ENCODE measurements at regions not wholly inside any gene's neighbourhood (a gene's known extent, or its start where the extent isn't known, plus 50 kb on each side); places are given as distances from the start of the nearest gene placed in this dataset.
"Not testable (repeated sequence)": the region's sequence is repeated elsewhere in the genome, so short reads cannot be mapped to it uniquely, and the experiment has no call there.

GRCh38 chr5:110309222-110309621 lies 417.2 kb downstream of the TMEM232 start:
- no peaks in the 10 kb centered on the region for H3K27me3 ChIP-seq (ENCODE audit: control insufficient read depth in 2 of 2, insufficient read depth in 2 of 2, low read length in 2 of 2)
- no peak overlapping the region for H2AFZ ChIP-seq (ENCODE audit: low read depth, low read length)
- DNase-seq (ENCODE audit: low read depth, low spot score) (no peak), FAIRE-seq (no peak)
- H3K4me2 ChIP-seq (ENCODE audit: insufficient read depth, low read length), result no peak overlapping the region
- TF ChIP-seq MYC (IDR thresholded peaks at IDR 0.05; ENCODE audit: low read depth, low read length) (no peak), EZH2 (IDR thresholded peaks at IDR 0.05; ENCODE audit: borderline replicate concordance, low read depth, low read length, severe bottlenecking) (no peak), JUN (IDR thresholded peaks at IDR 0.05; ENCODE audit: borderline replicate concordance, insufficient read depth, insufficient read length, low read depth) (no peak), POLR2AphosphoS5 (IDR thresholded peaks at IDR 0.05; ENCODE audit: insufficient read depth, low read depth, low read length) (no peak), POLR2A (IDR thresholded peaks at IDR 0.05; ENCODE audit: low read depth, low read length) (no peak), FOS (IDR thresholded peaks at IDR 0.05; ENCODE audit: borderline replicate concordance, insufficient read depth, low read length) (no peak), GATA2 (IDR thresholded peaks at IDR 0.05; ENCODE audit: insufficient read depth, insufficient read length, low read depth, low read length) (no peak), CTCF (IDR thresholded peaks at IDR 0.05; ENCODE audit: extremely low read depth in 1 of 2, insufficient read depth in 1 of 2, low read depth in 1 of 2, low read length in 2 of 2) (no peak), MAX (IDR thresholded peaks at IDR 0.05; ENCODE audit: insufficient read depth, insufficient read length) (no peak)
- no peaks in the 10 kb centered on the region for H3K79me2 ChIP-seq (ENCODE audit: control insufficient read depth, insufficient read depth, low read length)
- H3K4me1 ChIP-seq (ENCODE audit: control insufficient read depth, extremely low read depth, insufficient read depth, low read length), result no peaks in the 10 kb centered on the region
- no TSS peak for BruUV-seq (replicated peaks)
- intact Hi-C loops (cut with micrococcal nuclease) (no loop called here), dilution Hi-C loops (cut with MboI; ENCODE audit: extremely low pct_ligation_motif_present, low sequenced_read_pairs) (no loop called here)
- ChIA-PET CTCF (no interaction called here), POLR2A (no interaction called here)
- H3K9me1 ChIP-seq (replicated peaks; ENCODE audit: control insufficient read depth, extremely low read depth, insufficient read depth, low read length), result no peaks in the 10 kb centered on the region
- no peaks in the 10 kb centered on the region for H4K20me1 ChIP-seq (replicated peaks; ENCODE audit: control insufficient read depth, extremely low read depth, insufficient read depth, low read length)
- no peak overlapping the region for H3K9ac ChIP-seq (replicated peaks; ENCODE audit: extremely low read depth, insufficient read depth, low read length)
- no peaks in the 10 kb centered on the region for H3K36me3 ChIP-seq (ENCODE audit: control insufficient read depth in 2 of 2, extremely low read depth in 1 of 2, insufficient read depth in 2 of 2, low read length in 2 of 2)
- no peak overlapping the region for H3K27ac ChIP-seq (ENCODE audit: insufficient read depth, low read depth, low read length)
- H3K9me3 ChIP-seq (replicated peaks; ENCODE audit: control insufficient read depth, insufficient read depth, low read length), result peaks cover 9% of the 10 kb centered on the region
- no peak overlapping the region for H3K4me3 ChIP-seq (replicated peaks in 1 of 3; ENCODE audit: insufficient read depth in 1 of 3, low read depth in 1 of 3, low read length in 3 of 3)

- intact Hi-C loops (cut with micrococcal nuclease); H4K20me1 ChIP-seq (replicated peaks; ENCODE audit: control insufficient read depth, extremely low read depth, insufficient read depth, low read length); H3K9me1 ChIP-seq (replicated peaks; ENCODE audit: control insufficient read depth, extremely low read depth, insufficient read depth, low read length); H3K27ac ChIP-seq (ENCODE audit: insufficient read depth, low read depth, low read length); H3K79me2 ChIP-seq (ENCODE audit: control insufficient read depth, insufficient read depth, low read length); dilution Hi-C loops (cut with MboI; ENCODE audit: extremely low pct_ligation_motif_present, low sequenced_read_pairs); FAIRE-seq; H3K27me3 ChIP-seq (ENCODE audit: control insufficient read depth in 2 of 2, insufficient read depth in 2 of 2, low read length in 2 of 2); DNase-seq (ENCODE audit: low read depth, low spot score); H3K9ac ChIP-seq (replicated peaks; ENCODE audit: extremely low read depth, insufficient read depth, low read length); POLR2A ChIA-PET; H3K36me3 ChIP-seq (ENCODE audit: control insufficient read depth in 2 of 2, extremely low read depth in 1 of 2, insufficient read depth in 2 of 2, low read length in 2 of 2); H3K4me2 ChIP-seq (ENCODE audit: insufficient read depth, low read length); H3K9me3 ChIP-seq (replicated peaks; ENCODE audit: control insufficient read depth, insufficient read depth, low read length); CTCF ChIA-PET; BruUV-seq (replicated peaks); H3K4me1 ChIP-seq (ENCODE audit: control insufficient read depth, extremely low read depth, insufficient read depth, low read length); H3K4me3 ChIP-seq (replicated peaks in 1 of 3; ENCODE audit: insufficient read depth in 1 of 3, low read depth in 1 of 3, low read length in 3 of 3); H2AFZ ChIP-seq (ENCODE audit: low read depth, low read length): not testable (repeated sequence)
Measured at GRCh38 chr5:110316566-110316965, 409.9 kb downstream of the TMEM232 start.

Measured in endothelial cell of umbilical vein (primary cell).